HG03064 (cell line): ENCODE measurements at regions not wholly inside any gene's neighbourhood (a gene's known extent, or its start where the extent isn't known, plus 50 kb on each side); places are given as distances from the start of the nearest gene placed in this dataset.
"Not testable (repeated sequence)": the region's sequence is repeated elsewhere in the genome, so short reads cannot be mapped to it uniquely, and the experiment has no call there.

ENCODE experiments used
- ATAC-seq: cut with Tn5 transposase; IDR thresholded peaks from one replicate; pipeline ENCODE4 v1.9.1; 2021; ENCODE audit warnings: low read depth; ENCODE audit not compliant: unreplicated experiment

GRCh38 chr10:3401491-3401938, 228.9 kb upstream of the PITRM1 start:
- ATAC-seq, result no peak

GRCh38 chr10:3400348-3400747, 227.8 kb upstream of the PITRM1 start:
- ATAC-seq, result no peak

- no peak for ATAC-seq
Observed at GRCh38 chr10:3399756-3400155, 227.2 kb upstream of the PITRM1 start.

GRCh38 chr10:3398825-3399646, 226.5 kb upstream of the PITRM1 start:
- no peak for ATAC-seq

GRCh38 chr10:3397846-3398245, 225.3 kb upstream of the PITRM1 start:
- no peak for ATAC-seq

GRCh38 chr10:3397231-3397630, 224.6 kb upstream of the PITRM1 start:
- no peak for ATAC-seq

- no peak for ATAC-seq
Observed at GRCh38 chr10:3396116-3396515, 223.5 kb upstream of the PITRM1 start.

- no peak for ATAC-seq
Observed at GRCh38 chr10:3395458-3395861, 222.9 kb upstream of the PITRM1 start.

GRCh38 chr10:3395041-3395440, 222.5 kb upstream of the PITRM1 start:
- no peak for ATAC-seq

- ATAC-seq, result no peak
Observed at GRCh38 chr10:3393958-3394357, 221.4 kb upstream of the PITRM1 start.

- ATAC-seq, result no peak
Observed at GRCh38 chr10:3391657-3392056, 219.1 kb upstream of the PITRM1 start.

- no peak for ATAC-seq
Observed at GRCh38 chr10:3389130-3389529, 216.5 kb upstream of the PITRM1 start.

- no peak for ATAC-seq
Observed at GRCh38 chr10:3385487-3385886, 212.9 kb upstream of the PITRM1 start.

GRCh38 chr10:3382092-3382491, 209.5 kb upstream of the PITRM1 start:
- no peak for ATAC-seq

- no peak for ATAC-seq
Observed at GRCh38 chr10:3380406-3381050, 207.9 kb upstream of the PITRM1 start.

GRCh38 chr10:3376631-3377030, 204.0 kb upstream of the PITRM1 start:
- no peak for ATAC-seq

GRCh38 chr10:3375505-3375904, 202.9 kb upstream of the PITRM1 start:
- ATAC-seq, result no peak

GRCh38 chr10:3374914-3375313, 202.3 kb upstream of the PITRM1 start:
- ATAC-seq, result no peak

- ATAC-seq, result not testable (repeated sequence)
Observed at GRCh38 chr10:3373374-3374027, 200.9 kb upstream of the PITRM1 start.

- no peak for ATAC-seq
Observed at GRCh38 chr10:3372281-3372680, 199.7 kb upstream of the PITRM1 start.

GRCh38 chr10:3371624-3372023, 199.0 kb upstream of the PITRM1 start:
- not testable (repeated sequence) for ATAC-seq
